Lower leg skin (tissue), 4 donors: ENCODE measurements at regions not wholly inside any gene's neighbourhood (a gene's known extent, or its start where the extent isn't known, plus 50 kb on each side); places are given as distances from the start of the nearest gene placed in this dataset.

Source experiments
- DNase-seq, 2 donors: peaks; one replicate each; pipeline ENCODE4 v3.0.0-alpha.2; 2019; ENCODE audit warnings: low spot score in 2 of 2
- H3K4me3 ChIP-seq: fragments of 200-600 bp; sonication (generic); 2 replicates; pipeline ENCODE4 v1.5.1; 2017; ENCODE audit warnings: mild to moderate bottlenecking, low read depth; ENCODE audit not compliant: poor library complexity, severe bottlenecking
- POLR2A ChIP-seq, 2 donors: fragments of 450-650 bp; IDR thresholded peaks; one replicate each; pipeline ENCODE4 v1.6.1; 2016 to 2017; ENCODE audit warnings: antibody characterized with exemption in 2 of 2, mild to moderate bottlenecking in 1 of 2, moderate library complexity in 1 of 2
- WGBS, 2 donors: methylation state at CpG; one replicate each; pipeline ENCODE4 v1.1.5; 2018; 5-methylcytosine and 5-hydroxymethylcytosine counted together
- intact Hi-C: fragments of 100-400 bp; cut with DNase I; formaldehyde crosslinking; loops from one replicate; pipeline ENCODE4 v1.15.0; 2023; ENCODE audit warnings: low total_unique reads
- TF ChIP-seq, protein P1 (sequence below), 3 donors: fragments of 450-650 bp; IDR thresholded peaks; one replicate each; pipeline ENCODE4 v1.5.1; 2016; ENCODE audit warnings: antibody characterized with exemption in 3 of 3, mild to moderate bottlenecking in 3 of 3, moderate library complexity in 2 of 3

DNA sequence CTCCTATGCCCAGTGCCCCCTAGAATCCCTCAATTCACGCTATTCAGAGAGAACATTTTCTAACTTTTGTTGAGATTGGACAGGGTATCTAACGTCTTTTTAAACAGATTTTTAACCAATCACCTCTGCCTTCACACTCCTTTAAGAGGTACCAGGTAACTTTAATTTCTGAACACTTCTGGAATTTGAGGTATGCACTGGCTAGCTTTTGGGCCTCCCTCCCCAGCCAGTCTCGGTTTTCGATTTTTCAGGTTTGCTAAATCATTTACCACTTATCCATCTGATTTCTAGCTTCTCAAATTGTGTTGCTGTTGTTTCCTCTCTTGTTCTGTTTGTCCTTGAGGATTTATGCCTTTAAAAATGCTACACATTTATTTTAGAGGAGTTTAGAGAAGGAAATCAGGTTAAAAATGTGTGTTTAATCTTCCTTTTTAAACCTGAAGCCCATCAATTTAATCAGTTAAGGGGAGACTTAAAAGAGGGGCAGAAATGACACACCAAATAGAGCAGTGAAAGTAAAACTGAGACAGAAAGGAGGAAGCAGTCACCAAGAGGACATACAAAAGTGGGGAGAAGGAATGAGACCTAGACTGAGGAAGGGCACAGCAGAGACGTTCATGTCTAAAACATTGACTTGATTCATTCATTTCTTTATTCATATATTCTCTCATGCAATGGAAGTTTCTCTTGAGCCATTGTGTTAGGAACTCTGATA lies 139.6 kb upstream of the HTR2A start:
- TF ChIP-seq, protein P1, sequence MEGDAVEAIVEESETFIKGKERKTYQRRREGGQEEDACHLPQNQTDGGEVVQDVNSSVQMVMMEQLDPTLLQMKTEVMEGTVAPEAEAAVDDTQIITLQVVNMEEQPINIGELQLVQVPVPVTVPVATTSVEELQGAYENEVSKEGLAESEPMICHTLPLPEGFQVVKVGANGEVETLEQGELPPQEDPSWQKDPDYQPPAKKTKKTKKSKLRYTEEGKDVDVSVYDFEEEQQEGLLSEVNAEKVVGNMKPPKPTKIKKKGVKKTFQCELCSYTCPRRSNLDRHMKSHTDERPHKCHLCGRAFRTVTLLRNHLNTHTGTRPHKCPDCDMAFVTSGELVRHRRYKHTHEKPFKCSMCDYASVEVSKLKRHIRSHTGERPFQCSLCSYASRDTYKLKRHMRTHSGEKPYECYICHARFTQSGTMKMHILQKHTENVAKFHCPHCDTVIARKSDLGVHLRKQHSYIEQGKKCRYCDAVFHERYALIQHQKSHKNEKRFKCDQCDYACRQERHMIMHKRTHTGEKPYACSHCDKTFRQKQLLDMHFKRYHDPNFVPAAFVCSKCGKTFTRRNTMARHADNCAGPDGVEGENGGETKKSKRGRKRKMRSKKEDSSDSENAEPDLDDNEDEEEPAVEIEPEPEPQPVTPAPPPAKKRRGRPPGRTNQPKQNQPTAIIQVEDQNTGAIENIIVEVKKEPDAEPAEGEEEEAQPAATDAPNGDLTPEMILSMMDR (IDR thresholded peaks at IDR 0.05), result no peak
- no peak for TF ChIP-seq POLR2A (IDR thresholded peaks at IDR 0.05)
- intact Hi-C loops, result no loop called here
- WGBS, 2 donors, result 58 to 67% methylated on average over 5 of the region's 5 CpGs

DNA sequence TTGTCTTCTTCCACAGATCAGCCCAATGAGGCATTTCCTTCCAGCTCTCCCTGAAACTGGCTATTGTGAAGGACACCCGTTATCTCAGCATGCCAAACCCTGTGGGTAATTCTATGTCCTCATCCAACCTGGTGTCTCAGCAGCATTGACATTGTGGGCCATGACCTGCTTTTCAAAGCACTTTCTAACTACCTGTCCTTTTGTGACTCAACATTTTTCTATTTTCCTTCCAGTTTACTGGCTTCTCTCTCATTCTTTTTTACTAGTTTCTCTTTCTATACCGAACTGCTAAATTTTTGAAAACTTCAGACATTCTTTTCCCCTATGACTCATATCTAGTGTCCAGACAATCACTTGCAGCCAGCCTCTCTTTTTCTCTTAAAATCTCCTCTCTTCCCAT lies 136.4 kb upstream of the HTR2A start:
- no peak for DNase-seq
- no peak overlapping the region for H3K4me3 ChIP-seq
- TF ChIP-seq POLR2A (IDR thresholded peaks at IDR 0.05), result no peak
- TF ChIP-seq, protein P1 (IDR thresholded peaks at IDR 0.05), result no peak
- intact Hi-C loops, result no loop called here
- 34 to 47% methylated on average over 2 of the region's 2 CpGs for WGBS, 2 donors

More for the DNA sequence above, 139.6 kb upstream of the HTR2A start:
- no peak overlapping the region for H3K4me3 ChIP-seq
- DNase-seq, result no peak

DNA sequence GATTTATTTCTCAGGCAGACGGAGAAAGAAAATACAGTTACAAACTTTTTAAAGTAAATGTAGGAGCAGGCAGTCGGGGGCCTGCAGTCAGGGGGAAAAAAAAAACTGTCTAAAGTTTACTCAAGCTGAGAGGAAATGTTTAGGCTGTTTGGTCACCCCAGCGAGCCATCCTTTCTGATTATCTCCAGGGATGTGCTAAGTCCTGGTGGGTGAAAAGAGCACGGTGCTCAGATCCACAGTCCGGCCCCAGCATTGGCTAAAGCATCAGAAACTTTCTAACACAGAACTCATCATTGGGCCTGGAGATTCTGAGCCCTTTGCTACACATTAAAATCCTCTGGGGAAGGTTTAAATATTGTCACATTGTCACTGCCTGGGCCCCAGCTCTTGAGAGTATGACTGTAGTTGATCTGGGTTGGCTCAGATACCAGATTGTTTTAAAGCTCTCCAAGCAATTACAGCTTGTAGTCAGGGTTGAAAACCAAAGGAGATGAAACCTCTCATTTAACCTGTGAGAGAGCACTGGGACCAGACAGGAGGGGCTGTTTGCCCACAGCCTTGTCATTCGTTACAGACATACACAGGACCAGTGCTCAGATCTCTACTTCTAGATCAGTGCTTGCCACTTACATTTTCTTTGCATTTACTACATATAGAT lies 131.1 kb upstream of the HTR2A start:
- 60 to 64% methylated on average over 6 of the region's 6 CpGs for WGBS, 2 donors
- DNase-seq, result no peak
- no peak overlapping the region for H3K4me3 ChIP-seq
- no peak for TF ChIP-seq POLR2A (IDR thresholded peaks at IDR 0.05)
- TF ChIP-seq, protein P1 (IDR thresholded peaks at IDR 0.05), result no peak
- intact Hi-C loops, result no loop called here

DNA sequence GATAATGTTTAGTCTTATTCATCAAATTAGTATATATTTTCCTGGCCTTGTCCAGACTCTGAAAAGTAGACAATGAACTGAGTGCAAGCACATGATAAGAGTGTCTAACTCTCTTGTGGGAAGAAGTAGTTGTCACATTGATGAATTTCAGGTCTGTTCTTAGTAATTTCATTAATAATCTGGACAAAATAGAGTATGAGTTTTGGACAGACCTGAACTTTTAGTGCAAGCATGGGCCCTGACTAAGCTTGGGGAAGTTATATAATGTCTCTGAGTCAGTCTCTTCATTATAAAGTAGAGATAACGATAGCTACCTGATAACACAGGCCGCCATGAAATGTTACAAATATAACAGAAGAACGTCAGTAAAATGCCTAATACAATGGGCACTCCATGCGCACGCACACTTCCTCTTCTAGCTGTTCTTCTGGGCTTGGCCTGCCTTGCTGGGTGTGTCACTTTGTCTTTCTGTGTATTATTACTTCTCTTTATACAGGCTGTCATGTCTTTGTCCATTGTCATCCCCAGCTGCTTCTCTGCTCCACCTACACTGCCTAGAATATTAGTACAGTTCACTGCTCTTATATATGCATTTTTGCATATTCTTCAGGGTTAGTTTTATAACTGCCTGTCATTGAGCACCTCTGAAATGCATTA lies 129.1 kb upstream of the HTR2A start:
- no peak for TF ChIP-seq POLR2A (IDR thresholded peaks at IDR 0.05)
- TF ChIP-seq, protein P1 (IDR thresholded peaks at IDR 0.05), result no peak
- intact Hi-C loops, result no loop called here
- no peak overlapping the region for H3K4me3 ChIP-seq
- DNase-seq, result no peak
- 57 to 60% methylated on average over 5 of the region's 5 CpGs for WGBS, 2 donors

DNA sequence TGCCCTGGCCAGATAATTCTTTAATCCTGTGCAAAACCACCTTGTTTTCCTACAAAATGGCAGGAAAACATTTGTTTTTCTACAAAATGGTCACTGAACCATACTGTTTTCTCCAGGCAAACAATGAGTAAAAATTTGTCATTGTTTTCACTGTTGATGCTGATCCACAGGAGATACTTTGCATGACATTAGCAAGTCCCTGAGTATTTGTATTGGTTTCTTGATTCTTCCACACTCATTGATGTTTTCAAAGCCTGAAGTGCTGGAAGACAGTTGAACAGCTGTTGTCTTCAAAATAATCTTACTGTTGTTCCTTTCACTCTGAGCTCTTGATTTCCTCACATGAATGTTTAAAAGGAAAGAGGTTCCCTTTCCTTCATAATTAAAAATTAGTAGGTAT lies 123.1 kb upstream of the HTR2A start:
- no peak for DNase-seq
- no peak overlapping the region for H3K4me3 ChIP-seq
- intact Hi-C loops, result no loop called here
- TF ChIP-seq, protein P1 (IDR thresholded peaks at IDR 0.05), result no peak
- no peak for TF ChIP-seq POLR2A (IDR thresholded peaks at IDR 0.05)
